Inflammatory macrophage treated with lipopolysaccharide for 1 hour (primary cell): ENCODE measurements at regions not wholly inside any gene's neighbourhood (a gene's known extent, or its start where the extent isn't known, plus 50 kb on each side); places are given as distances from the start of the nearest gene placed in this dataset.
"Not testable (repeated sequence)": the region's sequence is repeated elsewhere in the genome, so short reads cannot be mapped to it uniquely, and the experiment has no call there.

Experiments used
- DNase-seq, 2 donors: peaks; one replicate each; pipeline ENCODE4 v3.0.0-alpha.2; 2020 to 2022

- no peak for DNase-seq
Observed at GRCh38 chr4:34880246-34880645, 1364.1 kb downstream of the ARAP2 start.

- no peak for DNase-seq
Observed at GRCh38 chr4:34891892-34892291, 1352.4 kb downstream of the ARAP2 start.

GRCh38 chr4:34893382-34893781 is 1350.9 kb downstream of the ARAP2 start:
- no peak for DNase-seq

- DNase-seq = no peak
Observed at GRCh38 chr4:34920032-34920431, 1324.3 kb downstream of the ARAP2 start.

GRCh38 chr4:34921391-34921790 is 1322.9 kb downstream of the ARAP2 start:
- DNase-seq = no peak

GRCh38 chr4:34922325-34922724 is 1322.0 kb downstream of the ARAP2 start:
- DNase-seq = no peak

- no peak for DNase-seq
Observed at GRCh38 chr4:34932591-34932990, 1311.7 kb downstream of the ARAP2 start.

GRCh38 chr4:34935739-34936138 is 1308.6 kb downstream of the ARAP2 start:
- no peak for DNase-seq

- no peak for DNase-seq
Observed at GRCh38 chr4:34939073-34939472, 1305.2 kb downstream of the ARAP2 start.

- no peak for DNase-seq
Observed at GRCh38 chr4:34943741-34944386, 1300.5 kb downstream of the ARAP2 start.

- no peak for DNase-seq
Observed at GRCh38 chr4:34950926-34951325, 1293.4 kb downstream of the ARAP2 start.

GRCh38 chr4:34953145-34953799 is 1291.0 kb downstream of the ARAP2 start:
- no peak for DNase-seq

GRCh38 chr4:34964613-34965012 is 1279.7 kb downstream of the ARAP2 start:
- no peak for DNase-seq

- no peak for DNase-seq
Observed at GRCh38 chr4:34972189-34972588, 1272.1 kb downstream of the ARAP2 start.

GRCh38 chr4:34973650-34974312 is 1270.5 kb downstream of the ARAP2 start:
- DNase-seq = no peak

- DNase-seq = no peak
Observed at GRCh38 chr4:34974313-34974680, 1270.0 kb downstream of the ARAP2 start.

- DNase-seq = not testable (repeated sequence)
Observed at GRCh38 chr4:35021222-35021621, 1223.1 kb downstream of the ARAP2 start.

GRCh38 chr4:35025152-35025834 is 1219.0 kb downstream of the ARAP2 start:
- no peak for DNase-seq

GRCh38 chr4:35038079-35038805 is 1206.1 kb downstream of the ARAP2 start:
- DNase-seq = no peak

- no peak for DNase-seq
Observed at GRCh38 chr4:35038845-35039244, 1205.5 kb downstream of the ARAP2 start.

- no peak for DNase-seq
Observed at GRCh38 chr4:35052546-35052945, 1191.8 kb downstream of the ARAP2 start.

- DNase-seq = no peak
Observed at GRCh38 chr4:35063031-35063570, 1181.2 kb downstream of the ARAP2 start.

- no peak for DNase-seq
Observed at GRCh38 chr4:35066406-35066805, 1177.9 kb downstream of the ARAP2 start.
